SK-N-SH treated with all-trans-retinoic acid at 6 μM for 48 hours (cell line): ENCODE measurements at regions not wholly inside any gene's neighbourhood (a gene's known extent, or its start where the extent isn't known, plus 50 kb on each side); places are given as distances from the start of the nearest gene placed in this dataset.

Experiments
- ARNTL ChIP-seq: fragments of 450-650 bp; formaldehyde crosslinking; IDR thresholded peaks from 2 replicates; pipeline ENCODE4 v1.5.0; 2020; ENCODE audit warnings: low read depth, mild to moderate bottlenecking, moderate library complexity, borderline replicate concordance
- CREB5 ChIP-seq: fragments of 250-450 bp; sonication (Bioruptor Pico); IDR thresholded peaks from 2 replicates; pipeline ENCODE4 v1.5.1; 2020; ENCODE audit warnings: low read depth, mild to moderate bottlenecking, moderate library complexity
- CSDC2 ChIP-seq: fragments of 250-450 bp; sonication (Bioruptor Pico); IDR thresholded peaks from 2 replicates; pipeline ENCODE4 v1.5.0; 2020; ENCODE audit warnings: mild to moderate bottlenecking, moderate library complexity
- OSR1 ChIP-seq: fragments of 250-450 bp; sonication (Bioruptor Pico); IDR thresholded peaks from 2 replicates; pipeline ENCODE4 v1.8.0; 2022; ENCODE audit warnings: moderate library complexity, mild to moderate bottlenecking, inconsistent platforms
- PATZ1 ChIP-seq: fragments of 250-450 bp; sonication (Bioruptor Pico); IDR thresholded peaks from 2 replicates; pipeline ENCODE4 v1.8.0; 2020; ENCODE audit warnings: mild to moderate bottlenecking, moderate library complexity, borderline replicate concordance
- TOX ChIP-seq: fragments of 250-450 bp; sonication (Bioruptor Pico); IDR thresholded peaks from 2 replicates; pipeline ENCODE4 v1.8.0; 2021; ENCODE audit warnings: mild to moderate bottlenecking, moderate library complexity, borderline replicate concordance
- ZC3H10 ChIP-seq: fragments of 250-450 bp; sonication (Bioruptor Pico); IDR thresholded peaks from 2 replicates; pipeline ENCODE4 v1.5.1; 2021; ENCODE audit warnings: mild to moderate bottlenecking, moderate library complexity
- ZNF70 ChIP-seq: fragments of 450-650 bp; formaldehyde crosslinking; IDR thresholded peaks from 2 replicates; pipeline ENCODE4 v1.5.0; 2020; ENCODE audit warnings: mild to moderate bottlenecking, moderate library complexity
- TF ChIP-seq, protein P1 (sequence below): fragments of 250-450 bp; sonication (Bioruptor Pico); IDR thresholded peaks from 2 replicates; pipeline ENCODE4 v1.8.0; 2021; ENCODE audit warnings: low read depth, mild to moderate bottlenecking, moderate library complexity, borderline replicate concordance

- TF ChIP-seq ARNTL (no peak), TOX (CRISPR knock-in tag) (no peak), CSDC2 (CRISPR knock-in tag) (no peak), PATZ1 (CRISPR knock-in tag) (no peak), OSR1 (CRISPR knock-in tag) (no peak), ZNF70 (CRISPR knock-in tag) (no peak), CREB5 (CRISPR knock-in tag) (no peak), ZC3H10 (CRISPR knock-in tag) (no peak)
- TF ChIP-seq, protein P1, sequence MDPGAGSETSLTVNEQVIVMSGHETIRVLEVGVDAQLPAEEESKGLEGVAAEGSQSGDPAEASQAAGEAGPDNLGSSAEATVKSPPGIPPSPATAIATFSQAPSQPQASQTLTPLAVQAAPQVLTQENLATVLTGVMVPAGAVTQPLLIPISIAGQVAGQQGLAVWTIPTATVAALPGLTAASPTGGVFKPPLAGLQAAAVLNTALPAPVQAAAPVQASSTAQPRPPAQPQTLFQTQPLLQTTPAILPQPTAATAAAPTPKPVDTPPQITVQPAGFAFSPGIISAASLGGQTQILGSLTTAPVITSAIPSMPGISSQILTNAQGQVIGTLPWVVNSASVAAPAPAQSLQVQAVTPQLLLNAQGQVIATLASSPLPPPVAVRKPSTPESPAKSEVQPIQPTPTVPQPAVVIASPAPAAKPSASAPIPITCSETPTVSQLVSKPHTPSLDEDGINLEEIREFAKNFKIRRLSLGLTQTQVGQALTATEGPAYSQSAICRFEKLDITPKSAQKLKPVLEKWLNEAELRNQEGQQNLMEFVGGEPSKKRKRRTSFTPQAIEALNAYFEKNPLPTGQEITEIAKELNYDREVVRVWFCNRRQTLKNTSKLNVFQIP (CRISPR knock-in tag), result no peak
Observed at GRCh38 chr6:135606392-135606791, 108.9 kb upstream of the AHI1 start.
